H9 (cell line): ENCODE measurements at regions not wholly inside any gene's neighbourhood (a gene's known extent, or its start where the extent isn't known, plus 50 kb on each side); places are given as distances from the start of the nearest gene placed in this dataset.

Experiments used
- DNase-seq: peaks from one replicate; pipeline ENCODE4 v3.0.0-alpha.2; 2017
- H2AFZ ChIP-seq: one replicate; pipeline ENCODE4 v1.6.1; 2013; ENCODE audit warnings: mild to moderate bottlenecking, low read length, control low read depth, moderate library complexity
- H2AK5ac ChIP-seq: 2 replicates; pipeline ENCODE4 v1.6.1; 2013; ENCODE audit warnings: low read length, control low read depth, mixed read lengths; ENCODE audit not compliant: insufficient read length
- H2BK120ac ChIP-seq: one replicate; pipeline ENCODE4 v1.6.1; 2013; ENCODE audit warnings: low read depth, mild to moderate bottlenecking, low read length, control low read depth, inconsistent platforms; ENCODE audit not compliant: poor library complexity, severe bottlenecking
- H2BK12ac ChIP-seq: 2 replicates; pipeline ENCODE4 v1.6.1; 2013; ENCODE audit warnings: low read length, control low read depth, mixed read lengths, low read depth; ENCODE audit not compliant: insufficient read length
- H2BK15ac ChIP-seq: 2 replicates; pipeline ENCODE4 v1.6.1; 2013; ENCODE audit warnings: low read depth, low read length, control low read depth
- H2BK20ac ChIP-seq: one replicate; pipeline ENCODE4 v1.6.1; 2013; ENCODE audit warnings: low read depth, mild to moderate bottlenecking, low read length, control low read depth, inconsistent platforms; ENCODE audit not compliant: poor library complexity, severe bottlenecking
- H2BK5ac ChIP-seq: 2 replicates; pipeline ENCODE4 v1.6.1; 2013; ENCODE audit warnings: low read length, control low read depth, mixed read lengths; ENCODE audit not compliant: insufficient read length
- H3K14ac ChIP-seq: 2 replicates; pipeline ENCODE4 v1.6.1; 2013; ENCODE audit warnings: low read length, control low read depth; ENCODE audit not compliant: insufficient read depth
- H3K18ac ChIP-seq: 2 replicates; pipeline ENCODE4 v1.6.1; 2013; ENCODE audit warnings: low read depth, mild to moderate bottlenecking, mixed read lengths, low read length, control low read depth; ENCODE audit not compliant: insufficient read length
- H3K23ac ChIP-seq: 2 replicates; pipeline ENCODE4 v1.6.1; 2013; ENCODE audit warnings: low read length, control low read depth, mixed read lengths, low read depth; ENCODE audit not compliant: insufficient read length
- H3K23me2 ChIP-seq: 2 replicates; pipeline ENCODE4 v1.6.1; 2013; ENCODE audit warnings: low read depth, mild to moderate bottlenecking, mixed read lengths, low read length, control low read depth; ENCODE audit not compliant: insufficient read length, poor library complexity, severe bottlenecking
- H3K27ac ChIP-seq: 2 replicates; pipeline ENCODE4 v1.5.1; 2013; ENCODE audit warnings: low read length, control low read depth, mixed read lengths, low read depth; ENCODE audit not compliant: insufficient read length
- H3K27me3 ChIP-seq: 2 replicates; pipeline ENCODE4 v1.6.1; 2013; ENCODE audit warnings: low read length, control low read depth, inconsistent platforms; ENCODE audit not compliant: insufficient read depth
- H3K4ac ChIP-seq: 2 replicates; pipeline ENCODE4 v1.6.1; 2013; ENCODE audit warnings: low read depth, mild to moderate bottlenecking, control low read depth, inconsistent platforms, low read length, moderate library complexity
- H3K4me1 ChIP-seq: 2 replicates; pipeline ENCODE4 v1.6.1; 2013; ENCODE audit warnings: low read length, control low read depth, inconsistent platforms; ENCODE audit not compliant: insufficient read depth
- H3K4me2 ChIP-seq: 2 replicates; pipeline ENCODE4 v1.6.1; 2013; ENCODE audit warnings: low read length, control low read depth, mixed read lengths; ENCODE audit not compliant: insufficient read length, insufficient read depth
- H3K56ac ChIP-seq: 2 replicates; pipeline ENCODE4 v1.6.1; 2013; ENCODE audit warnings: low read depth, mild to moderate bottlenecking, mixed read lengths, low read length, control low read depth; ENCODE audit not compliant: insufficient read length
- H3K79me1 ChIP-seq: 2 replicates; pipeline ENCODE4 v1.6.1; 2013; ENCODE audit warnings: low read depth, mild to moderate bottlenecking, moderate library complexity, low read length, control low read depth, inconsistent platforms; ENCODE audit not compliant: insufficient read depth, poor library complexity, severe bottlenecking
- H3K79me2 ChIP-seq: 2 replicates; pipeline ENCODE4 v1.6.1; 2013; ENCODE audit warnings: low read length, control low read depth, inconsistent platforms; ENCODE audit not compliant: insufficient read depth
- H3K9ac ChIP-seq: 2 replicates; pipeline ENCODE4 v1.6.1; 2013; ENCODE audit warnings: low read length, control low read depth, mixed read lengths; ENCODE audit not compliant: insufficient read length; ENCODE audit errors: extremely low read depth
- H3K9me3 ChIP-seq: one replicate; pipeline ENCODE4 v1.6.1; 2013; ENCODE audit warnings: low read depth, low read length, inconsistent platforms; ENCODE audit not compliant: control insufficient read depth
- H3T11ph ChIP-seq: one replicate; pipeline ENCODE4 v1.6.1; 2013; ENCODE audit warnings: mild to moderate bottlenecking, low read length, control low read depth, inconsistent platforms
- H4K20me1 ChIP-seq: one replicate; pipeline ENCODE4 v1.6.1; 2013; ENCODE audit not compliant: control insufficient read depth, insufficient read length, insufficient read depth
- H4K5ac ChIP-seq: 2 replicates; pipeline ENCODE4 v1.6.1; 2013; ENCODE audit warnings: low read depth, mild to moderate bottlenecking, mixed read lengths, low read length, control low read depth; ENCODE audit not compliant: insufficient read length
- H4K8ac ChIP-seq: replicated peaks from 2 replicates; pipeline ENCODE4 v1.6.1; 2013; ENCODE audit warnings: low read length, control low read depth, mixed read lengths, low read depth; ENCODE audit not compliant: insufficient read length
- H4K91ac ChIP-seq: 2 replicates; pipeline ENCODE4 v1.6.1; 2013; ENCODE audit warnings: low read depth, mild to moderate bottlenecking, moderate library complexity, mixed read lengths, low read length, control low read depth; ENCODE audit not compliant: insufficient read length
- H3K27ac Mint-ChIP-seq, 3 experiments: 2 replicates in 2 of 3; 3 replicates in 1 of 3; pipeline ENCODE4 v1.8.0; 2020 to 2021; ENCODE audit warnings: mixed read lengths in 3 of 3, mild to moderate bottlenecking in 1 of 3, moderate library complexity in 1 of 3
- H3K27me3 Mint-ChIP-seq: 2 replicates; pipeline ENCODE4 v1.8.0; 2021; ENCODE audit warnings: low read depth, mild to moderate bottlenecking, moderate library complexity, mixed read lengths
- H3K36me3 Mint-ChIP-seq, 3 experiments: 2 replicates in 2 of 3; 3 replicates in 1 of 3; pipeline ENCODE4 v1.8.0; 2020 to 2021; ENCODE audit warnings: low read depth in 3 of 3, mixed read lengths in 3 of 3; ENCODE audit not compliant: insufficient read depth in 1 of 3
- H3K4me1 Mint-ChIP-seq, 2 experiments: 2 replicates each; pipeline ENCODE4 v1.8.0; 2020; ENCODE audit warnings: mixed read lengths in 2 of 2
- H3K4me3 Mint-ChIP-seq, 2 experiments: 2 replicates in 1 of 2; 3 replicates in 1 of 2; pipeline ENCODE4 v1.8.0; 2020 to 2021; ENCODE audit warnings: mild to moderate bottlenecking in 2 of 2, mixed read lengths in 2 of 2, moderate library complexity in 1 of 2
- H3K9me3 Mint-ChIP-seq, 2 experiments: 2 replicates in 1 of 2; 3 replicates in 1 of 2; pipeline ENCODE4 v1.8.0; 2020; ENCODE audit warnings: mild to moderate bottlenecking in 2 of 2, mixed read lengths in 2 of 2, moderate library complexity in 1 of 2
- CTCF ChIP-seq: fragments of 200-600 bp; sonication (generic); conservative IDR thresholded peaks from 3 replicates; pipeline ENCODE4 v1.8.0; 2021; ENCODE audit warnings: antibody characterized with exemption, mild to moderate bottlenecking
- WGBS: extraction: QIAGEN DNeasy Blood & Tissue Kit; methylation state at CpG from one replicate; pipeline ENCODE4 v1.1.7; 2013; ENCODE audit warnings: missing lambda C conversion rate, low lambda C conversion rate, mixed read lengths; ENCODE audit not compliant: insufficient read length; ENCODE audit errors: extremely low coverage; 5-methylcytosine and 5-hydroxymethylcytosine counted together

GRCh38 chr3:106083854-106084253, 215.0 kb upstream of the CBLB start:
- no peak overlapping the region for H2AFZ ChIP-seq
- no peaks in the 10 kb centered on the region for H4K20me1 ChIP-seq
- H3K36me3 Mint-ChIP-seq: peaks cover 0 to 13% (median 3%) of the 10 kb centered on the region in 3 experiments; a peak in 5 of 7 replicates
- H2BK120ac ChIP-seq: no peak overlapping the region
- no peak overlapping the region for H2BK20ac ChIP-seq
- H3K23ac ChIP-seq: no peak overlapping the region
- H3K27me3 ChIP-seq: no peaks in the 10 kb centered on the region
- H3K4me2 ChIP-seq: no peak overlapping the region
- H4K91ac ChIP-seq: no peak overlapping the region
- no peaks in the 10 kb centered on the region; a peak in 1 of 4 replicates for H3K4me1 Mint-ChIP-seq
- H3K9me3 Mint-ChIP-seq: peaks cover 3 to 5% of the 10 kb centered on the region in 2 experiments; a peak in 3 of 5 replicates
- no peak overlapping the region for H3K9ac ChIP-seq
- H3K4me3 Mint-ChIP-seq: no peak overlapping the region
- no peaks in the 10 kb centered on the region for H3K23me2 ChIP-seq
- no peak overlapping the region for H2AK5ac ChIP-seq
- no peak overlapping the region for H4K5ac ChIP-seq
- H3K18ac ChIP-seq: no peak overlapping the region
- no peak overlapping the region for H3K56ac ChIP-seq
- H3K14ac ChIP-seq: no peak overlapping the region
- TF ChIP-seq CTCF: no peak
- WGBS: no CpG with 5 or more reads among the region's 1 CpG
- H3T11ph ChIP-seq: no peak overlapping the region
- H4K8ac ChIP-seq: no peak overlapping the region
- no peaks in the 10 kb centered on the region for H3K79me2 ChIP-seq
- no peak overlapping the region for H2BK15ac ChIP-seq
- no peak overlapping the region for H3K4ac ChIP-seq
- no peaks in the 10 kb centered on the region for H3K79me1 ChIP-seq
- no peaks in the 10 kb centered on the region for H3K9me3 ChIP-seq
- H3K27ac Mint-ChIP-seq: no peak overlapping the region; a peak in 1 of 7 replicates
- H2BK5ac ChIP-seq: no peak overlapping the region
- no peak for DNase-seq
- no peaks in the 10 kb centered on the region for H3K27me3 Mint-ChIP-seq
- H2BK12ac ChIP-seq: no peak overlapping the region
- H3K27ac ChIP-seq: no peak overlapping the region
- H3K4me1 ChIP-seq: no peaks in the 10 kb centered on the region
